ENCODE measurements at regions not wholly inside any gene's neighbourhood (a gene's known extent, or its start where the extent isn't known, plus 50 kb on each side); places are given as distances from the start of the nearest gene placed in this dataset.

- Histone ChIP-seq H3K36me3 (no peaks in the 10 kb centered on the region), H3K27ac (no peak overlapping the region), H3K27me3 (no peaks in the 10 kb centered on the region), H3K4me3 (no peak overlapping the region), H3K4me1 (ENCODE audit: insufficient read depth) (no peaks in the 10 kb centered on the region), H3K9me3 (no peaks in the 10 kb centered on the region)
- DNase-seq = peak in 1 of 5 donors; percentile 54
- 3 to 9% (median 4%) methylated on average over 20 to 28 of the region's 28 CpGs for WGBS, 3 donors
- intact Hi-C loops (cut with DNase I) = no loop called here
- TF ChIP-seq POLR2A (IDR thresholded peaks at IDR 0.05) = no peak
- TF ChIP-seq EP300 (IDR thresholded peaks at IDR 0.05) = no peak
- no peak for TF ChIP-seq CTCF (IDR thresholded peaks at IDR 0.05)
Measured at GRCh38 chr5:171629628-171630349, 155.8 kb upstream of the SMIM23 start.

GRCh38 chr5:171630350-171631065 lies 155.1 kb upstream of the SMIM23 start:
- Histone ChIP-seq H3K27me3 (no peaks in the 10 kb centered on the region), H3K36me3 (no peaks in the 10 kb centered on the region), H3K27ac (no peak overlapping the region), H3K9me3 (no peaks in the 10 kb centered on the region), H3K4me1 (ENCODE audit: insufficient read depth) (no peaks in the 10 kb centered on the region), H3K4me3 (no peak overlapping the region)
- no peak for TF ChIP-seq EP300 (IDR thresholded peaks at IDR 0.05)
- no peak for TF ChIP-seq CTCF (IDR thresholded peaks at IDR 0.05)
- TF ChIP-seq POLR2A (IDR thresholded peaks at IDR 0.05) = no peak
- no peak for DNase-seq
- 25 to 38% (median 29%) methylated on average over 10 to 11 of the region's 11 CpGs for WGBS, 3 donors
- intact Hi-C loops (cut with DNase I) = no loop called here

GRCh38 chr5:171632616-171633015 lies 153.0 kb upstream of the SMIM23 start:
- no peak for DNase-seq
- H3K4me1 ChIP-seq (ENCODE audit: insufficient read depth) = no peaks in the 10 kb centered on the region
- no peaks in the 10 kb centered on the region for H3K36me3 ChIP-seq
- TF ChIP-seq CTCF (IDR thresholded peaks at IDR 0.05) = no peak
- TF ChIP-seq POLR2A (IDR thresholded peaks at IDR 0.05) = no peak
- no peak for TF ChIP-seq EP300 (IDR thresholded peaks at IDR 0.05)
- intact Hi-C loops (cut with DNase I) = no loop called here
- H3K27me3 ChIP-seq = no peaks in the 10 kb centered on the region
- no peak overlapping the region for H3K4me3 ChIP-seq
- H3K9me3 ChIP-seq = no peaks in the 10 kb centered on the region
- H3K27ac ChIP-seq = no peak overlapping the region
- 79 to 86% (median 80%) methylated on average over 3 of the region's 3 CpGs for WGBS, 3 donors

- 77 to 84% (median 79%) methylated on average over 7 of the region's 7 CpGs for WGBS, 3 donors
- H3K4me1 ChIP-seq (ENCODE audit: insufficient read depth) = no peaks in the 10 kb centered on the region
- no peak overlapping the region for H3K4me3 ChIP-seq
- DNase-seq = no peak
- H3K36me3 ChIP-seq = no peaks in the 10 kb centered on the region
- no peak for TF ChIP-seq EP300 (IDR thresholded peaks at IDR 0.05)
- TF ChIP-seq CTCF (IDR thresholded peaks at IDR 0.05) = no peak
- no peak for TF ChIP-seq POLR2A (IDR thresholded peaks at IDR 0.05)
- H3K27ac ChIP-seq = no peak overlapping the region
- H3K27me3 ChIP-seq = no peaks in the 10 kb centered on the region
- no peaks in the 10 kb centered on the region for H3K9me3 ChIP-seq
- intact Hi-C loops (cut with DNase I) = no loop called here
Measured at GRCh38 chr5:171633776-171634470, 151.7 kb upstream of the SMIM23 start.

All from ovary (tissue), 7 donors.